ENCODE measurements at regions not wholly inside any gene's neighbourhood (a gene's known extent, or its start where the extent isn't known, plus 50 kb on each side); places are given as distances from the start of the nearest gene placed in this dataset.

GRCh38 chr7:10034843-10035556 lies 938.7 kb upstream of the PHF14 start:
- TF ChIP-seq CTCF (IDR thresholded peaks at IDR 0.05) (no peak), POLR2A (IDR thresholded peaks at IDR 0.05) (no peak)
